ENCODE measurements at regions not wholly inside any gene's neighbourhood (a gene's known extent, or its start where the extent isn't known, plus 50 kb on each side); places are given as distances from the start of the nearest gene placed in this dataset.
A peak's percentile ranks its signal among the peaks of the same experiment; 100 is the strongest.

DNA sequence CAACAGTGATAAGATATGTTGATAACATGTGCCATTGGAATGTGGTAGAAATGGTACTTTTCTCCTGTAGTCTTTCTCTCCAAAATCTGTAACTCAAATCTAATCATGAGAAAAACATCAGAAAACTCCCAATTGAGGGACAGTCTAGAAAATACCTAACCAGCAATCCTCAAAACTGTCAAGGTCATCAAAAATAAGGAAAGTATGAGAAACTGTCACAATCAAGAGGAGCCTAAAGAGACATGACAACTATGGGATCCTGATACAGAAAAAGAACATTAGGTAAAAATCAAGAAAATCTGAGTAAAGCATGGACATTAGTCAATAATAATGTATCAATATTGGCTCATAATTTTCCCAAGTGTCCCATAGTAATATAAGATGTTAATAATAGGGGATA lies 124.5 kb upstream of the PPP1R2C start:
- Histone ChIP-seq H4K8ac (ENCODE audit: low read depth, low read length) (no peak overlapping the region), H3K23ac (ENCODE audit: low read depth, low read length, poor library complexity) (no peak overlapping the region), H3K4me2 (ENCODE audit: insufficient read depth, low read length, poor library complexity, severe bottlenecking) (no peak overlapping the region), H2BK15ac (ENCODE audit: low read length) (no peak overlapping the region), H3K9me3 (replicated peaks in 1 of 2; ENCODE audit: control insufficient read depth in 2 of 2, insufficient read depth in 1 of 2, low read depth in 1 of 2, low read length in 2 of 2) (no peaks in the 10 kb centered on the region), H3K36me3 (replicated peaks in 1 of 2; ENCODE audit: control insufficient read depth in 2 of 2, insufficient read depth in 2 of 2, low read length in 2 of 2) (no peaks in the 10 kb centered on the region), H3K4me1 (ENCODE audit: control insufficient read depth in 2 of 2, insufficient read depth in 1 of 2, low read depth in 1 of 2, low read length in 2 of 2) (no peaks in the 10 kb centered on the region), H2BK5ac (ENCODE audit: low read length) (no peak overlapping the region), H2BK12ac (ENCODE audit: low read length) (no peak overlapping the region), H2BK120ac (ENCODE audit: low read depth, low read length) (no peak overlapping the region), H3K79me1 (ENCODE audit: low read depth, low read length) (no peaks in the 10 kb centered on the region), H3K4ac (ENCODE audit: low read length) (no peak overlapping the region), H3K18ac (ENCODE audit: low read length) (no peak overlapping the region), H3K27me3 (ENCODE audit: control insufficient read depth in 3 of 3, insufficient read depth in 3 of 3, low read depth in 1 of 3, low read length in 3 of 3) (no peaks in the 10 kb centered on the region), H2AFZ (ENCODE audit: low read length) (no peak overlapping the region), H2AK5ac (ENCODE audit: low read depth, low read length) (no peak overlapping the region), H3K9ac (ENCODE audit: low read depth, low read length, poor library complexity) (no peak overlapping the region), H3K14ac (ENCODE audit: low read length) (no peak overlapping the region), H3K27ac (replicated peaks; ENCODE audit: low read length) (no peak overlapping the region), H4K91ac (ENCODE audit: low read depth, low read length, poor library complexity) (no peak overlapping the region), H3K4me3 (ENCODE audit: low read length in 2 of 2) (no peak overlapping the region)
- DNase-seq (ENCODE audit: low spot score): no peak

DNA sequence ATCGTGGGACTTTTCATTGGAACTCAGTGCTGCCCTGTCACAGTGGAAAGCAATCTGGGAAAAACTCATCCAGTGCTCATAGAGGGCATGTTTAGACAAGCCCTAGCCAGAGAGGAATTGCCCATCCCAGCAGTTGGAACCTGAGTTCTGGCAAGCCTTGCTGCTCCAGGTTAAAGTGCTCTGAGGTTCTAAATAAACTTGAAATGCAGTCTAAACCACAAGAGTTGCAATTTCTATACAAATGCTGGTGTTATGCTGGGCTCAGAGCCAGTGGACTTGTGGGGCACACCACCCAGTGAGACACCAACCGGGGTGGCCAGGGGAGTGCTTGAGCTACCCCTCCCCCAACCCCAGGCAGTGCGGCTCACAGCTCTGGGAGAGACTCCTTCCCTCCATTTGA lies 142.8 kb upstream of the PPP1R2C start:
- Histone ChIP-seq H2AK5ac (ENCODE audit: low read depth, low read length) (no peak overlapping the region), H3K36me3 (replicated peaks in 1 of 2; ENCODE audit: control insufficient read depth in 2 of 2, insufficient read depth in 2 of 2, low read length in 2 of 2) (no peaks in the 10 kb centered on the region), H2BK5ac (ENCODE audit: low read length) (no peak overlapping the region), H3K79me1 (ENCODE audit: low read depth, low read length) (no peaks in the 10 kb centered on the region), H4K91ac (ENCODE audit: low read depth, low read length, poor library complexity) (no peak overlapping the region), H3K4me1 (ENCODE audit: control insufficient read depth in 2 of 2, insufficient read depth in 1 of 2, low read depth in 1 of 2, low read length in 2 of 2) (no peaks in the 10 kb centered on the region), H3K27ac (replicated peaks; ENCODE audit: low read length) (no peak overlapping the region), H3K4ac (ENCODE audit: low read length) (no peak overlapping the region), H2BK15ac (ENCODE audit: low read length) (no peak overlapping the region), H3K4me3 (ENCODE audit: low read length in 2 of 2) (no peak overlapping the region), H3K14ac (ENCODE audit: low read length) (no peak overlapping the region), H3K9ac (ENCODE audit: low read depth, low read length, poor library complexity) (no peak overlapping the region), H2AFZ (ENCODE audit: low read length) (peak overlapping the region; percentile 29), H3K18ac (ENCODE audit: low read length) (no peak overlapping the region), H4K8ac (ENCODE audit: low read depth, low read length) (no peak overlapping the region), H3K9me3 (replicated peaks in 1 of 2; ENCODE audit: control insufficient read depth in 2 of 2, insufficient read depth in 1 of 2, low read depth in 1 of 2, low read length in 2 of 2) (no peaks in the 10 kb centered on the region), H2BK12ac (ENCODE audit: low read length) (no peak overlapping the region), H3K4me2 (ENCODE audit: insufficient read depth, low read length, poor library complexity, severe bottlenecking) (no peak overlapping the region), H2BK120ac (ENCODE audit: low read depth, low read length) (no peak overlapping the region), H3K27me3 (ENCODE audit: control insufficient read depth in 3 of 3, insufficient read depth in 3 of 3, low read depth in 1 of 3, low read length in 3 of 3) (no peaks in the 10 kb centered on the region), H3K23ac (ENCODE audit: low read depth, low read length, poor library complexity) (no peak overlapping the region)
- no peak for DNase-seq (ENCODE audit: low spot score)
- WGBS, 2 donors (ENCODE audit: extremely low coverage in 2 of 2, insufficient read length in 2 of 2, insufficient replicate concordance in 1 of 2): no CpG with 5 or more reads among the region's 3 CpGs

DNA sequence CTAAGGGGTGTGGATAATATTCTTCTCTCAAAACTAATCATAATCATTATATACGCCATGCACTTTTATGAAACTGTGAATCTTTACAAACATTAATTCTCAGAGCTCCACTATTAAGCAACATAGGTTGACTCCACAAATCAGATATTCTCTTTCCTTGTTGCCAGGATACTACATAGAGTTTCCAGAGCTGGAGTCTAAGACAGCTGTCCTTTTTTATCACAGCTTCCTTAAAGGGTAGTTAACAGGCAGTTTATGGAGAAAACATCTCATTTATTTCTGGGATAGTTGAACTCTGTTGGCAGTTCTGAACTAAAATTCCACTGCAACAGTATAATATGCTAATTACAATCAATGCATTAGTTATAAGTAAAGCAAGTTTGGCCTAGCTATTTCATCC lies 152.1 kb upstream of the PPP1R2C start:
- no peak for DNase-seq (ENCODE audit: low spot score)

DNA sequence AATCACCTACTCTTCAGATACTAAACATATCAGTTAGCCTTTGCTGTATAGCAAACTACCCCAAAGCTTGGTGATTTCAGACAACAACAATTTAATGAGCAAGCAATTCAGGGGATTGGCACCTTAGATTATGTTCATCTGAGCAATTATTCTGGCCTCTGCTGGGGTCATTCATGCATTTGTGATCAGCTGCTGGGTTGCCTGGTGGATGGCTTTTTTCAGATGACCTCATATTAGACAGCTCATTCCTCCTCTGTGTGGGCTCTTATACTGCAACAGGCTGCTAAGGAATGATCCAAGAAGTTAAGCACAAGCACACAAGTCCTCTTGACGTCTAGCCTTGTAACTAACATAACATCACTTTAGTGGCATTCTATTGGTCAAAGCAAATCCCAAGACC lies 153.0 kb upstream of the PPP1R2C start:
- no peak overlapping the region for H2AK5ac ChIP-seq (ENCODE audit: low read depth, low read length)

More for the DNA sequence above, 152.1 kb upstream of the PPP1R2C start:
- no peak overlapping the region for H4K91ac ChIP-seq (ENCODE audit: low read depth, low read length, poor library complexity)
- H3K18ac ChIP-seq (ENCODE audit: low read length): no peak overlapping the region
- H4K8ac ChIP-seq (ENCODE audit: low read depth, low read length): no peak overlapping the region
- no peak overlapping the region for H2BK120ac ChIP-seq (ENCODE audit: low read depth, low read length)
- H2BK12ac ChIP-seq (ENCODE audit: low read length): no peak overlapping the region
- H2AK5ac ChIP-seq (ENCODE audit: low read depth, low read length): no peak overlapping the region
- no peak overlapping the region for H3K27ac ChIP-seq (replicated peaks; ENCODE audit: low read length)
- WGBS, 2 donors (ENCODE audit: extremely low coverage in 2 of 2, insufficient read length in 2 of 2, insufficient replicate concordance in 1 of 2): no CpG with 5 or more reads among the region's 1 CpG
- H3K14ac ChIP-seq (ENCODE audit: low read length): no peak overlapping the region
- no peaks in the 10 kb centered on the region for H3K9me3 ChIP-seq (replicated peaks in 1 of 2; ENCODE audit: control insufficient read depth in 2 of 2, insufficient read depth in 1 of 2, low read depth in 1 of 2, low read length in 2 of 2)
- no peak overlapping the region for H3K4ac ChIP-seq (ENCODE audit: low read length)
- no peak overlapping the region for H3K23ac ChIP-seq (ENCODE audit: low read depth, low read length, poor library complexity)
- H3K4me3 ChIP-seq (ENCODE audit: low read length in 2 of 2): no peak overlapping the region
- H3K27me3 ChIP-seq (ENCODE audit: control insufficient read depth in 3 of 3, insufficient read depth in 3 of 3, low read depth in 1 of 3, low read length in 3 of 3): no peaks in the 10 kb centered on the region
- H2BK15ac ChIP-seq (ENCODE audit: low read length): no peak overlapping the region
- H3K9ac ChIP-seq (ENCODE audit: low read depth, low read length, poor library complexity): no peak overlapping the region
- H2AFZ ChIP-seq (ENCODE audit: low read length): no peak overlapping the region
- no peaks in the 10 kb centered on the region for H3K36me3 ChIP-seq (replicated peaks in 1 of 2; ENCODE audit: control insufficient read depth in 2 of 2, insufficient read depth in 2 of 2, low read length in 2 of 2)
- no peaks in the 10 kb centered on the region for H3K79me1 ChIP-seq (ENCODE audit: low read depth, low read length)
- H2BK5ac ChIP-seq (ENCODE audit: low read length): no peak overlapping the region
- H3K4me2 ChIP-seq (ENCODE audit: insufficient read depth, low read length, poor library complexity, severe bottlenecking): no peak overlapping the region
- H3K4me1 ChIP-seq (ENCODE audit: control insufficient read depth in 2 of 2, insufficient read depth in 1 of 2, low read depth in 1 of 2, low read length in 2 of 2): no peaks in the 10 kb centered on the region

More for the DNA sequence above, 153.0 kb upstream of the PPP1R2C start:
- no peaks in the 10 kb centered on the region for H3K4me1 ChIP-seq (ENCODE audit: control insufficient read depth in 2 of 2, insufficient read depth in 1 of 2, low read depth in 1 of 2, low read length in 2 of 2)
- no peaks in the 10 kb centered on the region for H3K79me1 ChIP-seq (ENCODE audit: low read depth, low read length)
- no peak overlapping the region for H3K4me3 ChIP-seq (ENCODE audit: low read length in 2 of 2)
- no peak overlapping the region for H3K14ac ChIP-seq (ENCODE audit: low read length)
- H4K8ac ChIP-seq (ENCODE audit: low read depth, low read length): no peak overlapping the region
- no peaks in the 10 kb centered on the region for H3K9me3 ChIP-seq (replicated peaks in 1 of 2; ENCODE audit: control insufficient read depth in 2 of 2, insufficient read depth in 1 of 2, low read depth in 1 of 2, low read length in 2 of 2)
- no peak overlapping the region for H3K27ac ChIP-seq (replicated peaks; ENCODE audit: low read length)
- no peak overlapping the region for H3K18ac ChIP-seq (ENCODE audit: low read length)
- no peak overlapping the region for H3K4ac ChIP-seq (ENCODE audit: low read length)
- H2BK12ac ChIP-seq (ENCODE audit: low read length): no peak overlapping the region
- H3K36me3 ChIP-seq (replicated peaks in 1 of 2; ENCODE audit: control insufficient read depth in 2 of 2, insufficient read depth in 2 of 2, low read length in 2 of 2): no peaks in the 10 kb centered on the region
- DNase-seq (ENCODE audit: low spot score): no peak
- WGBS, 2 donors (ENCODE audit: extremely low coverage in 2 of 2, insufficient read length in 2 of 2, insufficient replicate concordance in 1 of 2): no CpG with 5 or more reads among the region's 1 CpG
- H2BK120ac ChIP-seq (ENCODE audit: low read depth, low read length): no peak overlapping the region
- H3K9ac ChIP-seq (ENCODE audit: low read depth, low read length, poor library complexity): no peak overlapping the region
- H4K91ac ChIP-seq (ENCODE audit: low read depth, low read length, poor library complexity): no peak overlapping the region
- no peaks in the 10 kb centered on the region for H3K27me3 ChIP-seq (ENCODE audit: control insufficient read depth in 3 of 3, insufficient read depth in 3 of 3, low read depth in 1 of 3, low read length in 3 of 3)
- H2AFZ ChIP-seq (ENCODE audit: low read length): no peak overlapping the region
- no peak overlapping the region for H3K23ac ChIP-seq (ENCODE audit: low read depth, low read length, poor library complexity)
- H3K4me2 ChIP-seq (ENCODE audit: insufficient read depth, low read length, poor library complexity, severe bottlenecking): no peak overlapping the region
- no peak overlapping the region for H2BK15ac ChIP-seq (ENCODE audit: low read length)
- no peak overlapping the region for H2BK5ac ChIP-seq (ENCODE audit: low read length)
